Colonic mucosa (tissue), 4 donors: ENCODE measurements at regions not wholly inside any gene's neighbourhood (a gene's known extent, or its start where the extent isn't known, plus 50 kb on each side); places are given as distances from the start of the nearest gene placed in this dataset.

Source experiments
- DNase-seq: peaks from one replicate; pipeline ENCODE4 v3.0.0-alpha.2; 2020
- H3K27ac ChIP-seq: fragments of 200-600 bp; one replicate; pipeline ENCODE4 v1.8.0; 2021
- H3K27me3 ChIP-seq: fragments of 200-600 bp; one replicate; pipeline ENCODE4 v1.8.0; 2021
- H3K36me3 ChIP-seq: fragments of 200-600 bp; one replicate; pipeline ENCODE4 v1.8.0; 2021
- H3K4me1 ChIP-seq: fragments of 200-600 bp; one replicate; pipeline ENCODE4 v1.8.0; 2021; ENCODE audit warnings: mild to moderate bottlenecking
- H3K4me3 ChIP-seq: fragments of 200-600 bp; one replicate; pipeline ENCODE4 v1.8.0; 2021
- H3K9ac ChIP-seq, 2 donors: one replicate each; pipeline ENCODE4 v1.7.0; 2013; ENCODE audit warnings: control low read depth in 2 of 2, low read depth in 2 of 2, low read length in 2 of 2
- H3K9me3 ChIP-seq: fragments of 200-600 bp; one replicate; pipeline ENCODE4 v1.8.0; 2021
- intact Hi-C: fragments of 100-400 bp; cut with DNase I; formaldehyde crosslinking; loops from one replicate; pipeline ENCODE4 v1.14.1; 2022
- TF ChIP-seq, protein P1 (sequence below): fragments of 200-600 bp; IDR thresholded peaks from one replicate; pipeline ENCODE4 v1.8.0; 2022; ENCODE audit warnings: antibody characterized with exemption, mild to moderate bottlenecking
- donor health status: healthy.
- donor health status: DM: no; HTN: no; CAD: no.
- donor health status: DM: no; HTN: no; CAD: no.

DNA sequence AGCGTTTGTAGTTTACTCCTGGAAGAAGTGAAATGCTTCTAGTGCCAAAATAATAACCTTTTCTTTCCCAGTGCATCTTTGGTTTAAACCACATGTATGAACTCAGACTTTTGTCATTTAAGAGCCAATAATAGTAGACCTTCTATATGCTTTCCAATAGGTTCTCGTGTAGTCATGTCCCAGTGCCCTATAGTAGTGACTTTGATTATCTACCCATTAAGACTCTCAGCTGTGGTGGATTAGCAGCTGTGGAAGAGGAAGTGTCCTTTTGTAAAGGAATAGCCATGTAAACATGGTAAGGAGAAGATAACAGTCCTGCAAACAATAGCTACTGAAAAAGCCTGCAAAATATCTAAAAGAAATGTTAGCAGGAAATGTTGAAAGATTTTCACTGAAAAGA is 765.3 kb downstream of the MTRR start:
- Histone ChIP-seq H3K4me1 (no peaks in the 10 kb centered on the region), H3K9me3 (no peaks in the 10 kb centered on the region), H3K27ac (no peak overlapping the region), H3K4me3 (no peak overlapping the region), H3K27me3 (no peaks in the 10 kb centered on the region), H3K9ac (no peak overlapping the region), H3K36me3 (no peaks in the 10 kb centered on the region)
- no peak for DNase-seq
- intact Hi-C loops, result no loop called here
- TF ChIP-seq, protein P1, sequence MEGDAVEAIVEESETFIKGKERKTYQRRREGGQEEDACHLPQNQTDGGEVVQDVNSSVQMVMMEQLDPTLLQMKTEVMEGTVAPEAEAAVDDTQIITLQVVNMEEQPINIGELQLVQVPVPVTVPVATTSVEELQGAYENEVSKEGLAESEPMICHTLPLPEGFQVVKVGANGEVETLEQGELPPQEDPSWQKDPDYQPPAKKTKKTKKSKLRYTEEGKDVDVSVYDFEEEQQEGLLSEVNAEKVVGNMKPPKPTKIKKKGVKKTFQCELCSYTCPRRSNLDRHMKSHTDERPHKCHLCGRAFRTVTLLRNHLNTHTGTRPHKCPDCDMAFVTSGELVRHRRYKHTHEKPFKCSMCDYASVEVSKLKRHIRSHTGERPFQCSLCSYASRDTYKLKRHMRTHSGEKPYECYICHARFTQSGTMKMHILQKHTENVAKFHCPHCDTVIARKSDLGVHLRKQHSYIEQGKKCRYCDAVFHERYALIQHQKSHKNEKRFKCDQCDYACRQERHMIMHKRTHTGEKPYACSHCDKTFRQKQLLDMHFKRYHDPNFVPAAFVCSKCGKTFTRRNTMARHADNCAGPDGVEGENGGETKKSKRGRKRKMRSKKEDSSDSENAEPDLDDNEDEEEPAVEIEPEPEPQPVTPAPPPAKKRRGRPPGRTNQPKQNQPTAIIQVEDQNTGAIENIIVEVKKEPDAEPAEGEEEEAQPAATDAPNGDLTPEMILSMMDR, result no peak

DNA sequence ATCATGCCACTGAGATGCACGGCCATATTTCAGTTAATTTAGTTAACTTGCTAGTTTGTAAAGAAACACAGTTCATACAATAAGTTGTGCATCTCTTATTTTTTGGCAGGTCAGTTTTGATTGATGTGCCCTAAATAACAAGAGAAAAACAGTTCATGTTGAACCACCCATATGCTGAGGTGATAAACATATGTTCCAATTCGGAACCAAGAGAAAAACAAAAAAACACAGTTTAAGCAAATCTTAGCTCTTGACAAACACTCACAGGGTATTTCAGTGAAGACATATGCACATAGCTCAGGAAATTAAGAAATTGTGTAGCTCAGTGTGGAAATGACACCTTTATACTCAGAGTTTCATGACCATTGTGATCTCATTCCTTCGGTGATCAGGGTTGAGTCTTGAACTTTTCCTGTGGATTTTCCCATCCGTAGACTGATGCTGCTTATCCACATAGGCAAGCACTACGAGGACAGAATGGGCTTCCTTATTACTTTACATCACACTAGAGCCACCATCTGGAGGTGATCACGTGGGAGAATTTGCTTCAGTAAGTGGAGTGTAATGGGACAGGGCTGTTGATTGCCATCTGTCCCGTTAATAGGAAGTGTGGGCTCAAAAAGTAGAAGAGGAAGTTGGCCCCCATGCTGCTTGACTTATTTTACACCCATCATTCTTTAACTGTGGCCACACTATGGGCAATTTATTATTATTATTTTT is 773.0 kb downstream of the MTRR start:
- Histone ChIP-seq H3K27ac (no peak overlapping the region), H3K9ac (no peak overlapping the region), H3K4me1 (no peaks in the 10 kb centered on the region), H3K27me3 (no peaks in the 10 kb centered on the region), H3K4me3 (no peak overlapping the region), H3K36me3 (no peaks in the 10 kb centered on the region), H3K9me3 (no peaks in the 10 kb centered on the region)
- intact Hi-C loops, result no loop called here
- TF ChIP-seq, protein P1, result no peak
- no peak for DNase-seq

DNA sequence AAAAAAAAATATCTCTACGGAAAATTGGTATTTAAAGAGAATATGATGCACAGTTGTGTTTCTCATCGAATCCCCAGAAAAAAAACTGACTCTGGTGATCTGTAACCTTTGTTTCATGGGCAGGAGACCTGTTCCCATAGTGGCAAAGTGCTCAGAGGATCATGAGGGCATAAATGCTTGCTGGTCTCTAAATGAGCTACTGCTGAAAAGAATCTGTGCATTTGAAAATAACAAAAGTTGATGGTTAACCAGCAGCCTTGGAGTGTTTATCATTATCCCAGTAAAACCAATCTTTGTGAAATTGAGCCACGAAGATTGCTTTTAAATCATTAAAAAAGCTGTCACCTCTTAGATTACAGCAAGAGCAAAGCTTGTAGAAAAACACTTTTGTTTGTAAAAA is 775.4 kb downstream of the MTRR start:
- intact Hi-C loops, result no loop called here

GRCh38 chr5:8647111-8647510 is 778.2 kb downstream of the MTRR start:
- TF ChIP-seq, protein P1, result no peak
- Histone ChIP-seq H3K4me3 (no peak overlapping the region), H3K27me3 (no peaks in the 10 kb centered on the region), H3K9ac (no peak overlapping the region), H3K9me3 (no peaks in the 10 kb centered on the region), H3K36me3 (no peaks in the 10 kb centered on the region), H3K27ac (no peak overlapping the region), H3K4me1 (no peaks in the 10 kb centered on the region)
- no peak for DNase-seq
- intact Hi-C loops, result no loop called here

More for the DNA sequence above, 775.4 kb downstream of the MTRR start:
- TF ChIP-seq, protein P1, result no peak
- Histone ChIP-seq H3K27ac (no peak overlapping the region), H3K4me1 (no peaks in the 10 kb centered on the region), H3K9ac (no peak overlapping the region), H3K36me3 (no peaks in the 10 kb centered on the region), H3K4me3 (no peak overlapping the region), H3K9me3 (no peaks in the 10 kb centered on the region), H3K27me3 (no peaks in the 10 kb centered on the region)
- no peak for DNase-seq

GRCh38 chr5:8650186-8650585 is 781.2 kb downstream of the MTRR start:
- H3K9ac ChIP-seq, result no peak overlapping the region
- H3K27me3 ChIP-seq, result no peaks in the 10 kb centered on the region
- H3K36me3 ChIP-seq, result no peaks in the 10 kb centered on the region
- DNase-seq, result no peak
- intact Hi-C loops, result no loop called here
- TF ChIP-seq, protein P1, result no peak
- H3K4me1 ChIP-seq, result no peaks in the 10 kb centered on the region
- H3K27ac ChIP-seq, result no peak overlapping the region
- H3K9me3 ChIP-seq, result no peaks in the 10 kb centered on the region
- H3K4me3 ChIP-seq, result no peak overlapping the region
